Muscle of leg (tissue), 3 donors: ENCODE measurements at regions not wholly inside any gene's neighbourhood (a gene's known extent, or its start where the extent isn't known, plus 50 kb on each side); places are given as distances from the start of the nearest gene placed in this dataset.
A peak's percentile ranks its signal among the peaks of the same experiment; 100 is the strongest.

Source experiments
- DNase-seq: peaks from one replicate; pipeline ENCODE4 v3.0.0; 2013
- H3K27ac ChIP-seq: one replicate; pipeline ENCODE4 v1.5.1; 2013; ENCODE audit warnings: mild to moderate bottlenecking, low read length, control low read depth
- H3K27me3 ChIP-seq: one replicate; pipeline ENCODE4 v1.6.1; 2013; ENCODE audit warnings: low read length; ENCODE audit not compliant: control insufficient read depth, insufficient read depth
- H3K36me3 ChIP-seq: one replicate; pipeline ENCODE4 v1.6.1; 2013; ENCODE audit warnings: low read length; ENCODE audit not compliant: control insufficient read depth, insufficient read depth
- H3K4me1 ChIP-seq: one replicate; pipeline ENCODE4 v1.6.1; 2013; ENCODE audit warnings: low read length; ENCODE audit not compliant: control insufficient read depth, insufficient read depth
- H3K4me3 ChIP-seq: one replicate; pipeline ENCODE4 v1.5.1; 2013; ENCODE audit warnings: low read length, control low read depth
- H3K9me3 ChIP-seq: replicated peaks from 2 replicates; pipeline ENCODE4 v1.6.1; 2013; ENCODE audit warnings: low read depth, low read length; ENCODE audit not compliant: control insufficient read depth
- WGBS: methylation state at CpG from one replicate; pipeline ENCODE4 v1.1.5; 2013; ENCODE audit warnings: missing lambda C conversion rate; ENCODE audit not compliant: insufficient coverage; 5-methylcytosine and 5-hydroxymethylcytosine counted together

GRCh38 chr2:212607080-212607479, 68.5 kb upstream of the ERBB4 start:
- Histone ChIP-seq H3K4me3 (no peak overlapping the region), H3K36me3 (no peaks in the 10 kb centered on the region), H3K9me3 (no peaks in the 10 kb centered on the region), H3K27me3 (no peaks in the 10 kb centered on the region), H3K4me1 (no peaks in the 10 kb centered on the region), H3K27ac (no peak overlapping the region)
- WGBS = 63% methylated on average over 2 of the region's 2 CpGs
- DNase-seq = no peak

DNA sequence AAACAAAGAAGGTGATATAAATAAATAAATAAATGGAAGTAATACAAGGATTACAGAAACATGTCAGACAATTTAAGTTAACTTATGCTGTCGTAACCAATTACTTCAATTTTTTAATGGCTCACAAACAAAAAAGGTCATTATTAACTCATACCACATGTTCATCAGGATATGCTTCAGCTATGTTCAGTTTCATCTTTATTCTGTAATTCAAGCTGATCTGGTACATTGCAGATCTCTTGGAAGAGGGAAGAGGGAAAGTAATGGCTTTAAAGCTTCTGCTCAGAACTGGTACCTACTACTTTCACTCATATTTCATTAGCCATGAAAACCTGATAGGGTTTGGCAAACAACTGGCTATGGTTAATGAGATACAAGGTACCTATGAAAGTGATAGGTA, 67.6 kb upstream of the ERBB4 start:
- H3K9me3 ChIP-seq = no peaks in the 10 kb centered on the region
- WGBS = no CpG with 5 or more reads among the region's 1 CpG
- no peaks in the 10 kb centered on the region for H3K36me3 ChIP-seq
- H3K4me1 ChIP-seq = no peaks in the 10 kb centered on the region
- H3K27ac ChIP-seq = no peak overlapping the region
- H3K27me3 ChIP-seq = no peaks in the 10 kb centered on the region
- no peak for DNase-seq
- no peak overlapping the region for H3K4me3 ChIP-seq

GRCh38 chr2:212596688-212597087, 58.1 kb upstream of the ERBB4 start:
- H3K4me1 ChIP-seq = no peaks in the 10 kb centered on the region
- no peak for DNase-seq
- WGBS = no CpG with 5 or more reads among the region's 3 CpGs
- H3K4me3 ChIP-seq = no peak overlapping the region
- no peak overlapping the region for H3K27ac ChIP-seq
- H3K9me3 ChIP-seq = no peaks in the 10 kb centered on the region
- no peaks in the 10 kb centered on the region for H3K36me3 ChIP-seq
- H3K27me3 ChIP-seq = no peaks in the 10 kb centered on the region

DNA sequence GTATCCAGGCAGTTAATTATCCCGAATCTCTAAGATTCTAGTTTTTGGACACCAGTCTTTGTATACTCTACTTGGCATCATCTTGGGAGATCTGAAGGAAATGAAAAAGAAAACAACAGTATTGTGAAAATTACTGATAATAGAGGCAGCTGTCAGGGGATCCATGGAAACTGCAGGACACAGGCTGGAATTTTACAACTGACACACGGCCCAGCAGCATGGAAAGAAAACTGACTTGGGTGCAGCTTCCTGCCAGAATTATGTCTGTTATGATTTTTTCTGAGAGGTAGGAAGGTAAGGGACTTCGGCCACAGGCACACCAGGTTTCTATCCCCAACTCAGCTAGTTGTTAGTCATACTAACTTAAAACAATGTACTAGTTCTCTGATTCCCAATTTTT, 57.7 kb upstream of the ERBB4 start:
- 0% methylated on average over 1 of the region's 3 CpGs for WGBS
- H3K27ac ChIP-seq = no peak overlapping the region
- H3K27me3 ChIP-seq = no peaks in the 10 kb centered on the region
- H3K4me3 ChIP-seq = no peak overlapping the region
- H3K36me3 ChIP-seq = no peaks in the 10 kb centered on the region
- H3K4me1 ChIP-seq = no peaks in the 10 kb centered on the region
- no peak for DNase-seq
- H3K9me3 ChIP-seq = no peaks in the 10 kb centered on the region

GRCh38 chr2:212595036-212595654, 56.5 kb upstream of the ERBB4 start:
- 17% methylated on average over 1 of the region's 3 CpGs for WGBS
- no peaks in the 10 kb centered on the region for H3K27me3 ChIP-seq
- H3K27ac ChIP-seq = no peak overlapping the region
- no peak overlapping the region for H3K4me3 ChIP-seq
- no peaks in the 10 kb centered on the region for H3K9me3 ChIP-seq
- no peaks in the 10 kb centered on the region for H3K4me1 ChIP-seq
- DNase-seq = peak; percentile 5
- no peaks in the 10 kb centered on the region for H3K36me3 ChIP-seq

DNA sequence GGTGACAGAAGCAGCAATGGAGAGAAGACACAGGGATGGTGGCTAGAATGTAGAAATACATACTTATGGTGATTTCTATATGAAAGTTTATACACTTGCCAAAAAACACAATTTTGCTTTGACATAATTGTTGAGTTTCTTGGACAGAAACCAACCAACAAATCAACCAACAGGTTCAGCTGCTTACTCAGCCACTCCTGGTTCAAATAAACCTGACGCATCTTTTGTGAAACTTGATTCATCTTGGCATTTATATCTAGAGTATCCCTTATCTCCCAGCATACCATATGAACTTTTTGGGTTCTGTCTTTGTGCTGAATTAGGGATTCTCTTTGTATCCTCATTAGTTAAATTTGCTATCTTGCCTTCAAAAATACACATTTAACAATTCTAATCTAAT, 54.1 kb upstream of the ERBB4 start:
- Histone ChIP-seq H3K9me3 (no peaks in the 10 kb centered on the region), H3K36me3 (no peaks in the 10 kb centered on the region), H3K4me1 (no peaks in the 10 kb centered on the region), H3K27me3 (no peaks in the 10 kb centered on the region), H3K4me3 (no peak overlapping the region), H3K27ac (no peak overlapping the region)
- DNase-seq = no peak
- no CpG with 5 or more reads among the region's 1 CpG for WGBS
